GM12865 (cell line): ENCODE measurements at regions not wholly inside any gene's neighbourhood (a gene's known extent, or its start where the extent isn't known, plus 50 kb on each side); places are given as distances from the start of the nearest gene placed in this dataset.

ENCODE experiments used
- DNase-seq: peaks from one replicate; pipeline ENCODE4 v3.0.0; 2010; ENCODE audit warnings: low read depth
- H3K4me3 ChIP-seq: 2 replicates; pipeline ENCODE4 v1.5.1; 2011; ENCODE audit warnings: mild to moderate bottlenecking, low read depth, low read length, control low read depth
- CTCF ChIP-seq: IDR thresholded peaks from 2 replicates; pipeline ENCODE4 v1.5.1; 2011; ENCODE audit warnings: low read length, control low read depth, low read depth, inconsistent platforms; ENCODE audit not compliant: insufficient read depth; ENCODE audit errors: missing control alignments

- TF ChIP-seq CTCF: no peak
- no peak for DNase-seq
- no peak overlapping the region for H3K4me3 ChIP-seq
Observed at GRCh38 chr2:22517141-22517540, 867.8 kb upstream of the KLHL29 start.

- DNase-seq: no peak
- TF ChIP-seq CTCF: no peak
- no peak overlapping the region for H3K4me3 ChIP-seq
Observed at GRCh38 chr2:22518641-22519040, 866.3 kb upstream of the KLHL29 start.

- H3K4me3 ChIP-seq: no peak overlapping the region
- no peak for TF ChIP-seq CTCF
- DNase-seq: no peak
Observed at GRCh38 chr2:22520369-22521288, 864.4 kb upstream of the KLHL29 start.

- DNase-seq: no peak
- no peak for TF ChIP-seq CTCF
- H3K4me3 ChIP-seq: no peak overlapping the region
Observed at GRCh38 chr2:22521620-22522019, 863.4 kb upstream of the KLHL29 start.

GRCh38 chr2:22525681-22526080 is 859.3 kb upstream of the KLHL29 start:
- no peak for DNase-seq
- TF ChIP-seq CTCF: no peak
- H3K4me3 ChIP-seq: no peak overlapping the region

GRCh38 chr2:22530131-22530530 is 854.8 kb upstream of the KLHL29 start:
- no peak for DNase-seq
- no peak for TF ChIP-seq CTCF
- H3K4me3 ChIP-seq: no peak overlapping the region

- no peak for DNase-seq
- H3K4me3 ChIP-seq: no peak overlapping the region
- TF ChIP-seq CTCF: no peak
Observed at GRCh38 chr2:22536133-22536532, 848.8 kb upstream of the KLHL29 start.
